Mesenteric fat pad (tissue), 1 donor: ENCODE measurements at regions not wholly inside any gene's neighbourhood (a gene's known extent, or its start where the extent isn't known, plus 50 kb on each side); places are given as distances from the start of the nearest gene placed in this dataset.
"Not testable (repeated sequence)": the region's sequence is repeated elsewhere in the genome, so short reads cannot be mapped to it uniquely, and the experiment has no call there.

Experiments used
- DNase-seq: peaks from one replicate; pipeline ENCODE4 v3.0.0-alpha.2; 2020; ENCODE audit warnings: low spot score
- donor health status: DM: yes; HTN: yes; CAD: no.

DNA sequence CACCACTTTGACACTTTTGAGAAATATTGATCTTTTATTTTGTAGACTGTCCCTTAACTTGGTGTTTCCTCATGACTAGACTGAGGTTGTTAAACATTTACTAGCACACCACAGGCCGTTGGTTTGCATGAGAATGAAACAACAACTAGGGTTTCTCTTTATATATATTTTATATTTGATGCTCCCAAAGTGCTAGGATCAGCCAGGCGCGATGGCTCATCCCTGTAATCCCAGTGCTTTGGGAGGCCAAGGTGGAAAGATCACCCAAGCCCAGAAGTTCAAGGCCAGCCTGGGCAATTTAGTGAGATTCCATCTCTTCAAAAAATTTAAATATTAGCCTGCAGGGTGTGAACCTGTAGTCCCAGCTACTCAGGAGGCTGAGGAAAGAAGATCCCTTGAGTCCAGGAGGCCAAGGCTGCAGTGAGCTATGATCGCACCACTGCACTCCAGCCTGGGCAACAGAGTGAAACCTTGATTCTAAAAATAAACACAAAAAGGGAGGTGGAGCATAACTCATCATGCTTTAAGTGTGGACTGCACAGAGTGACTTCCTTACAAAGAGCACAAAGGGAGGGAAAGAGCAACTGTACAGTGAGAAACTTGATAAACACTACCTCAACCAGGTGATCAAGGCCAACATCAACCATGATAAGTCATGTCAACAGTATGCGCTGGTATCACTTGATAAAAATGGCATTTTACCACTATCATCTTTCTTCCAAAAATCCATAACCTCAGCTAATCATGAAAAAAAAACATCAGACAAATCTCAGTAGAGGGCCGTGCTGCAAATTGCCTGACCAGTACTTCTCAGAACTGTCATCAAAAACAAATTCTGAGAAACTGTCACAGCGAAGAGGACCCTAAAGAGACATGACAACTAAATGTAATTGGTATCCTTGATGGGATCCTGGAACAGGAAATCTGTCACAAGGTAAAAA lies 72.8 kb upstream of the ATF7IP2 start:
- peak; percentile 28 for DNase-seq

GRCh38 chr16:10314317-10314716 lies 71.5 kb upstream of the ATF7IP2 start:
- no peak for DNase-seq

DNA sequence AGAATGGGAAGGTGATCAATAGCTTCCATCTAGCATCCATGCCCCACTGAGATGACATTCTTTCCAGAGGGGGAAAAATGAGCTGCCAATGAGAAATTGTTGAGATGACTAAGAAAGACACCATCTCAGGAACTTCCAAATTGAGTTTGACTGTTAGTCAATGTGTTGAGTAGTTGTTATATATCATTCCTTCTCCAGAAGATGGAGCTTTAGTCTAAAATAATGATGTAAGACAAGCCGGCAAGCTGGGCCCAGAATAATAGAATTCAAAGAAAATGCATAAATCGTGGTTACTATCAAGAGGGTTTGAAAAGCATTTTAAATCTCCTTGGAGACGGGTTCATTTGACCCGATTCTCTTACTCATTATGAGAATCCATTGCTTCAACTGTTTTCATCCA lies 71.0 kb upstream of the ATF7IP2 start:
- DNase-seq: no peak

GRCh38 chr16:10317425-10318001 lies 68.3 kb upstream of the ATF7IP2 start:
- DNase-seq: no peak

DNA sequence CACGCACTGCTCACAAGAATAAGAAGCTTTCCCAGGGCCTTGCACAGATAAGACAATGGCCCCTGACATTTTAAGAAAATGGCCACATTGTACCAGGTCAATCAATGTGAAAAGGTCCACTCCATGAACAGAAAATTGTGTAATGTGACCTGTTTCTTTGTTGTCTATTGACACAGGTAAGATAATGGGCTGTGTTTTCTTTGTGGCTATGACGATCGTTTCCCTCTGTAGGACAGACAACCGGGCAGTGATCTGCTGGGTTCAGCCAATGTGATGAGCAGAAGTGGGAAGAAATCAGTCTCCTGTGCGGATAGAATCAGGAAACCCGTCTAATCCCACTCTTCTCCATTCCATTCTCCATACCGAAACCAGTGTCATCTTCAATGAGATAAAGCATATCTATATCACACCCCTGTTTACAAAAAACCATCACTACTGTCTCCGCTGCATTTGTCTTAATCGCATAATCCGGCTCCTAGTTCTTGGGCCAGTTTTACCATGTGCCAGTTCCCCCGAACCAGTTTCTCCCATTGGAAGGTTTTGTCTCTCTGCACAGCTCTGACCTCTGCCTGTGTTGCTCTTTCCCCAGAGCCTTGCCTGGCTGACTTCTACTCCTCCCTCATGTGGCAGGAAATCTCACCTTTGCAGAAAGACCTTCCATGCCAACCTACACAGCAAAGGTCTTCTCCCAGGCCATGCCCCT lies 66.9 kb upstream of the ATF7IP2 start:
- no peak for DNase-seq

- DNase-seq: no peak
Measured at GRCh38 chr16:10321407-10322387, 64.2 kb upstream of the ATF7IP2 start.

DNA sequence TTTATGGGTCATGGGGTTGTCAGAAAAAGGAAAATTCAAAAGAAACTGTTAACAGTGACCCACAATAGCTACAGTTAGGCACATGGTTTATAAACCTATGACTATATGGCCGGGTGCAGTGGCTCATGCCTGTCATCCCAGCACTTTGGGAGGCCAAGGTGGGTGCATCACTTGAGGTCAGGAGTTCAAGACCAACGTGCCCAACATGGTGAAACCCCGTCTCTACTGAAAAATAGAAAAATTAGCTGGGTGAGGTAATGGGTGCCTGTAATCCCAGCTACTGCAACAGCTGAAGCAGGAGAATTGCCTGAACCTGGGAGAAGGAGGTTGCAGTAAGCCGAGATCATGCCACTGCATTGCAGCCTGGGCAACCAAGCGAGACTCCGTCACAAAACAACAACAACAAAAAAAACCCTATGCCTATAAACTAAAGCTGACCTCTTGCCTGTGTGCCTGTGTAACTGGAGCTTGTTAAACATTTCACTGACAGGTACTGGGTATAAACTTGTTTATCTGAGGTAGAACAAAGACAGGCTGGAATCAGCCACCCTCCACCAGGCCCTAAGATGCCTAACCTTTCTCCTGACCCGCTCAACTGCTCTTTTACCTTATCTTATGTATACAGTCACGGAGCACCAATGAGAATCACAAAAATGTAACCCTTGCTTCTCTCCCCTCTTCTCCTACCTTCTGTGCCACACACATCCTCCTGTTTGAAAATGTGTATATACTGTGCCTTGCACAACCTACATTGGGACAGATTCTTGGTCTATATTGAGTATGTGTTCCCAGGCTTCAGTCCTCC lies 62.9 kb upstream of the ATF7IP2 start:
- no peak for DNase-seq

GRCh38 chr16:10323528-10323869 lies 62.4 kb upstream of the ATF7IP2 start:
- DNase-seq: no peak

DNA sequence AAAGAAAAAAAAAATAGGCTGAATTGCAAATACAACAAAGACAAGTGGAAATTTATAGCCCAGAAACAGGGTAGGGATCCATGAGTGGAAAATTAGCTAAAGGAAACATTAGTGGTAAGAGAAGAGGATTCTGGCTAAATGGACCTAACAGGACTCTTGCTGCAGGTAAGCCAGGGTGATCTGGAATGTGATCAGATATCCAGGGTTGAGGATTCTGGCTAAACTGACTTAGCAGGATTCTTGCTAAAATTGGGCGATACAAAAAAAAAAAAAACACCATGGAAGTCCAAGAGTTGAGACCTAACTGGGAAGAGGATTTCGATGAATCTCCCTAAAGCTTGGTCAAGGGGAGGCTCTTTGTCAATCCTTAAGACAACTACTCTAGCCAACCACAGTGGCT lies 61.7 kb upstream of the ATF7IP2 start:
- no peak for DNase-seq

DNA sequence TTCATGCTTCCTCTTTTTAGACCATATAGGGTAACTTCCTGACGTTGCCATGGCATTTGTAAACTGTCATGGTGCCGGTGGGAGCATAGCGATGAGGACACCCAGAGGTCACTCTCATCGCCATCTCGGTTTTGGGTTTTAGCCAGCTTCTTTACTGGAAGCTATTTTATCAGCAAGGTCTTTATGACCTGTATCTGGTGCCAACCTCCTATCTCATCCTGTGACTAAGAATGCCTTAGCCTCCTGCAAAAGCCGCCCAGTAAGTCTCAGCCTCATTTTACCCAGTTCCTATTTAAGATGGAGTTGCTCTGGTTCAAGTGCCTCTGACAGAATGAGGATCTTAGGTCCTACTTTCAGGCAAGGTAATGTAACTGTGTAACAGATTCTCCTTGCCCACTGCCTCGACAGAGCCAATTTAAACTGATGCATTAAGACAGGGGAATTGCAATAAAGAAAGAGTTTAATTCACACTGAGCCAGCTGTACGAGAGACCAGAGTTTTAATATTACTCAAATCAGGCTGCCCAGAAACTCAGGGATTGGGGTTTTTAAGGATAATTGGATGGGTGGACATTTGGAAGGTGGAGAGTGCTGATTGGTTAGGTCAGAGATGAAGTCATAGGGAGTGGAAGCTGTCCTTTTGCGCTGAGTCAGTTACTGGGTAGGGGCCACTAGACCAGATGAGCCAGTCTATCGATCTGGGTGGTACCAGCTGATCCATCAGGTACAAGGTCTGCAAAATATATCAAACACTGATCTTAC lies 59.9 kb upstream of the ATF7IP2 start:
- DNase-seq: no peak

DNA sequence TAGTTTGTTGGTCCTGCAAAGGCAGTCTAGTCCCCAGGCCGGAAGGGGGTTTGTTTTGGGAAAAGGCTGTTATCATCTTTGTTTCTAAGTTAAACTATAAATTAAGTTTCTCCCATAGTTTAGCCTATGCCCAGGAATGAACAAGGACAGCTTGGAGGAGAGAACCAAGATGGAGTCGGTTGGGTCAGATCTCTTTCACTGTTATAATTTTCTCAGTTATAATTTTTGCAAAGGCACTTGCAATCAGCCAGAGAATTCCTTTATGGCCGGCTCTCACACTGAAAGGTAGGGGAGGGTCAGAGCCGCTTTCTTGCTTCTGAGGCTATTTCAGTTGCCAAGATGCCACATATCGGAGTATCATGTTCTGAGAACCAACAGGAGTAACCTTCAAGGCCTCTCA lies 59.2 kb upstream of the ATF7IP2 start:
- DNase-seq: no peak

- DNase-seq: not testable (repeated sequence)
Measured at GRCh38 chr16:10328291-10328690, 57.6 kb upstream of the ATF7IP2 start.

- no peak for DNase-seq
Measured at GRCh38 chr16:10332241-10332640, 53.6 kb upstream of the ATF7IP2 start.

DNA sequence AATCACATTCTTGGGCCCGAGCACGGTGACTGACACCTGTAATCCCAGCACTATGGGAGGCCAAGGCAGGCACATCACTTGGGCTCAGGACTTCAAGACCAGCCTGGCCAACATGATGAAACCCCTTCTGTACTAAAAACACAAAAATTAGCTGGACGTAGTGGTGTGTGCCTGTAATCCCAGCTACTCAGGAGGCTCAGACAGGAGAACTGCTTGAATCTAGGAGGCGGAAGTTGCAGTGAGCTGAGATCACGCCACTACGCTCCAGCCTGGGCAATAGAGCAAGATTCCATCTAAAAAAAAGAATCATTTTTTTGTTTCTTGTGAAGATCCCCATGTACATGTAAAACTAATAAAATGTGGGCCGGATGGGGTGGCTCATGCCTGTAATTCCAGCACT lies 53.1 kb upstream of the ATF7IP2 start:
- DNase-seq: no peak

GRCh38 chr16:10333321-10334032 lies 52.4 kb upstream of the ATF7IP2 start:
- no peak for DNase-seq

- no peak for DNase-seq
Measured at GRCh38 chr16:10335681-10336080, 50.2 kb upstream of the ATF7IP2 start.
